Right lobe of liver (tissue), 6 donors: ENCODE measurements at regions not wholly inside any gene's neighbourhood (a gene's known extent, or its start where the extent isn't known, plus 50 kb on each side); places are given as distances from the start of the nearest gene placed in this dataset.

Source experiments
- ATAC-seq, 4 donors: fragments of 200-7000 bp; cut with Tn5 transposase; one replicate each; pipeline ENCODE4 v1.9.1; 2020; ENCODE audit warnings: mild to moderate bottlenecking in 4 of 4, moderate library complexity in 4 of 4
- DNase-seq, 3 donors: peaks; one replicate each; pipeline ENCODE4 v3.0.0-alpha.2; 2020
- H3K27ac ChIP-seq, 3 donors: fragments of 200-600 bp; one replicate each; pipeline ENCODE4 v1.8.0; 2022
- H3K27me3 ChIP-seq, 2 donors: fragments of 200-600 bp; one replicate each; pipeline ENCODE4 v1.8.0; 2022
- H3K36me3 ChIP-seq, 4 donors: fragments of 200-600 bp; sonication (generic) in 1 of 4; one replicate each; pipeline versions ENCODE4 v1.5.1 to v1.8.0; 2017 to 2022; ENCODE audit warnings: control low read depth in 1 of 4
- H3K4me1 ChIP-seq, 4 donors: fragments of 200-600 bp; sonication (generic) in 1 of 4; one replicate each; pipeline versions ENCODE4 v1.5.1 to v1.8.0; 2017 to 2022; ENCODE audit warnings: control low read depth in 1 of 4
- H3K4me3 ChIP-seq, 3 donors: fragments of 200-600 bp; one replicate each; pipeline ENCODE4 v1.8.0; 2022
- H3K9me3 ChIP-seq, 4 donors: fragments of 200-600 bp; sonication (generic) in 1 of 4; one replicate each; pipeline versions ENCODE4 v1.5.1 to v1.8.0; 2017 to 2022; ENCODE audit warnings: control low read depth in 1 of 4
- CTCF ChIP-seq, 4 donors: fragments of 200-600 bp in 3 of 4; fragments of 450-650 bp in 1 of 4; IDR thresholded peaks; one replicate each; pipeline versions ENCODE4 v1.5.1 to v1.8.0; 2016 to 2022; ENCODE audit warnings: antibody characterized with exemption in 4 of 4, mild to moderate bottlenecking in 2 of 4
- POLR2A ChIP-seq: fragments of 450-650 bp; IDR thresholded peaks from one replicate; pipeline ENCODE4 v1.6.1; 2017; ENCODE audit warnings: antibody characterized with exemption, mild to moderate bottlenecking
- WGBS: methylation state at CpG from one replicate; pipeline ENCODE4 v1.1.6; 2018; ENCODE audit warnings: low coverage, low lambda C conversion rate; ENCODE audit not compliant: insufficient coverage; ENCODE audit errors: missing lambda C conversion rate; 5-methylcytosine and 5-hydroxymethylcytosine counted together
- intact Hi-C, 2 donors: fragments of 100-400 bp; cut with DNase I; formaldehyde crosslinking; loops; one replicate each; pipeline versions ENCODE4 v1.11.2 to v1.14.1; 2022
- donor health status: DM: no; HTN: yes; CAD: no.
- donor health status: DM: no; HTN: no; CAD: no.
- donor health status: DM: no; HTN: no; CAD: no.
- donor health status: DM: no; HTN: yes; CAD: no.
- donor health status: DM: no; HTN: yes; CAD: no.

DNA sequence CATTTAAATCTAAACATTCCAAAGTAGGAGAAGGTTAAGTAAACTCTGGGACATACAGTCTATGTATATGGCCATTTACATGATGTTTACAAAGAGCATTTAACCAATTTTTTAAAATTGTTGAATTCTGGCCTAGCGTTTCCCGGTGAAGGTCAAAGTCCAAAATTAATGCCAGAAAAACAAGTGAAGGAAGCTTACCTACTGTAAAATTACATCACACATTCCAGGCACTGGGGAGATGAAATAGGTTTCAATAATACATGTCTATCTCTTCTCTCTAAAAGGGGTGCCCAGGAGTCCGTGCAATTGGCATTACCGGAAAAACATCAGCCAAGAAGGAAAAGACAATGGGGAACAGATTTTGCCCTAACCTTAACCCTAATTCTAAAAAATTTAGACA lies 358.8 kb downstream of the VPS13C start:
- no peaks in the 10 kb centered on the region for H3K9me3 ChIP-seq
- H3K4me3 ChIP-seq = no peak overlapping the region
- no peaks in the 10 kb centered on the region for H3K27me3 ChIP-seq
- ATAC-seq (no peak), DNase-seq (no peak)
- WGBS = 79% methylated on average over 4 of the region's 4 CpGs
- no peak for TF ChIP-seq CTCF (IDR thresholded peaks at IDR 0.05)
- no peak for TF ChIP-seq POLR2A
- intact Hi-C loops = no loop called here
- no peaks in the 10 kb centered on the region for H3K4me1 ChIP-seq
- no peak overlapping the region for H3K27ac ChIP-seq
- no peaks in the 10 kb centered on the region for H3K36me3 ChIP-seq

- WGBS = 80% methylated on average over 6 of the region's 6 CpGs
- TF ChIP-seq POLR2A (no peak), CTCF (IDR thresholded peaks at IDR 0.05) (no peak)
- ATAC-seq = no peak
Observed at GRCh38 chr15:61700803-61701202, 359.4 kb downstream of the VPS13C start.

DNA sequence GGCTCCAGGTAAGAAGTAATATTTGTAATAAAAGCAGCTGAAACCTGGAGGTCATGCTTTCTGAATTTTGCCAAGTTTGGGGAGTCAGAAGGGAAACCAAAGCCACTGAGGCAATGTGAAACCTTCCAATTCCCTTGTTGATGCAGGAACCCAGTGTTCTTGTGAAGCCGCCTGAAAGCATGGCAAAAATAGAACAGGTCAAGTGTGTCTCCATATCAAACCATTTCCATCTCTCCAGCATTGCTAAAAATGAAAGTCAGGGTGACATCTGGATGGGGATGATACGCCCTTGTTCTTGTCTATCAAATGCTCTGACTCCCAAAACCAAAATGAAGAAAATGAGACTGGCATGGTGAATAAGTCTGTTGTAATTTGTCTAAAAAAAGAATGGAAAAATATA lies 362.5 kb downstream of the VPS13C start:
- ATAC-seq (no peak), DNase-seq (no peak)
- WGBS = 79% methylated on average over 2 of the region's 2 CpGs
- Histone ChIP-seq H3K36me3 (no peaks in the 10 kb centered on the region), H3K27ac (no peak overlapping the region), H3K4me3 (no peak overlapping the region), H3K9me3 (no peaks in the 10 kb centered on the region), H3K27me3 (no peaks in the 10 kb centered on the region), H3K4me1 (no peaks in the 10 kb centered on the region)
- intact Hi-C loops = no loop called here
- TF ChIP-seq POLR2A (no peak), CTCF (IDR thresholded peaks at IDR 0.05) (no peak)

More at GRCh38 chr15:61700803-61701202, 359.4 kb downstream of the VPS13C start:
- Histone ChIP-seq H3K27ac (no peak overlapping the region), H3K4me3 (no peak overlapping the region), H3K9me3 (no peaks in the 10 kb centered on the region), H3K4me1 (no peaks in the 10 kb centered on the region), H3K27me3 (no peaks in the 10 kb centered on the region), H3K36me3 (no peaks in the 10 kb centered on the region)
- intact Hi-C loops = no loop called here
- DNase-seq = no peak

DNA sequence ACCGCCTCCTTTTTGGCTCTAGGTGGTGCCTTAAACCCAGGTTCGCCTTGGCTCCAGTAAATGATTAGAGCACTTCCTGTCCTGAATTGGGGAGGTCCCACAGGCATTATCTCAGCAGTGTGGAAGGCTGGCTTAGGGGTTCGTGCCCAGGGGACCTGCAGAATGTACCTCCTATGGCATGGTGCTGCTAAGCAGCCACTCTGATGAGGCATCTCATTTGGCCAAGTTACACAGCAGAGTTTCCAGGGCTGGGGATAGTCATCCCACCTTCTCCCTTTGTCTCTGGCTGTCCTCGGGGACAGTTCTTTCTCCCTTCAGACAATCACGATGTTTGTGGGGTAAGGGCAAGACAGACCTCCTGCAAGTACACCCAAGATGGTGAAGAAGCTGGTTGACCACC lies 371.2 kb downstream of the VPS13C start:
- Histone ChIP-seq H3K36me3 (no peaks in the 10 kb centered on the region), H3K27ac (no peak overlapping the region), H3K4me3 (no peak overlapping the region), H3K9me3 (no peaks in the 10 kb centered on the region), H3K27me3 (no peaks in the 10 kb centered on the region), H3K4me1 (peaks cover 0 to 22% (median 0%) of the 10 kb centered on the region in 4 donors)
- intact Hi-C loops = no loop called here
- WGBS = no CpG with 5 or more reads among the region's 5 CpGs
- ATAC-seq = no peak
- TF ChIP-seq CTCF (IDR thresholded peaks at IDR 0.05) = no peak
- TF ChIP-seq POLR2A = no peak
- DNase-seq = no peak

DNA sequence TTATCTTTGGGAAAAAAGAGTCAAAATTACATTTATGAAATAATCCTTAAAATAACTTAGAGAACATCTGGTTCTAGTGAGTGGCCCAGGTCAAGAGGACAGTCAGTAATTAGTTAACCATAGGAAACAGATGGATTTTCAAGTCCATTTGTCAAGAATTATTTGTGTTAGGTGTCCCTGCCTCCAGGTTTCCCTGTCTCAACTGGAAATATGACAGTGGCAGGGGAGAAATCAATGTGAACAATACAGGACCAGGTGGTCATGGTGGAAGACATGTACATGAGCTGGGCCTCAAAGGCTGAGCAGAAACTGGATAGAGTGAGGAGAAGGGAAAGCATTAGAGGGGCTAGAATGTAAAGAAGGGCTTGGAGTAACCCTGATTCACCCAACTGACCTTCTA lies 372.6 kb downstream of the VPS13C start:
- no peak for DNase-seq
- H3K36me3 ChIP-seq = no peaks in the 10 kb centered on the region
- no peak overlapping the region for H3K4me3 ChIP-seq
- H3K9me3 ChIP-seq = no peaks in the 10 kb centered on the region
- no peak overlapping the region for H3K27ac ChIP-seq
- H3K4me1 ChIP-seq = peaks cover 0 to 28% (median 0%) of the 10 kb centered on the region in 4 donors
- no peak for ATAC-seq
- H3K27me3 ChIP-seq = no peaks in the 10 kb centered on the region
- TF ChIP-seq CTCF (IDR thresholded peaks at IDR 0.05) = no peak
- TF ChIP-seq POLR2A = no peak
- intact Hi-C loops = no loop called here
